Epithelial cell of proximal tubule (primary cell): ENCODE measurements at regions not wholly inside any gene's neighbourhood (a gene's known extent, or its start where the extent isn't known, plus 50 kb on each side); places are given as distances from the start of the nearest gene placed in this dataset.
"Not testable (repeated sequence)": the region's sequence is repeated elsewhere in the genome, so short reads cannot be mapped to it uniquely, and the experiment has no call there.

Experiments
- DNase-seq: peaks from one replicate; pipeline ENCODE4 v3.0.0-alpha.2; 2011; ENCODE audit warnings: low read depth
- H3K4me3 ChIP-seq: 2 replicates; pipeline ENCODE4 v1.5.1; 2011; ENCODE audit warnings: low read depth, mild to moderate bottlenecking, low read length
- CTCF ChIP-seq: conservative IDR thresholded peaks from 2 replicates; pipeline ENCODE4 v1.5.1; 2012; ENCODE audit warnings: low read depth, mild to moderate bottlenecking, low read length

GRCh38 chr13:76316998-76317527 is 569.1 kb downstream of the KCTD12 start:
- TF ChIP-seq CTCF: no peak
- no peak overlapping the region for H3K4me3 ChIP-seq
- no peak for DNase-seq

DNA sequence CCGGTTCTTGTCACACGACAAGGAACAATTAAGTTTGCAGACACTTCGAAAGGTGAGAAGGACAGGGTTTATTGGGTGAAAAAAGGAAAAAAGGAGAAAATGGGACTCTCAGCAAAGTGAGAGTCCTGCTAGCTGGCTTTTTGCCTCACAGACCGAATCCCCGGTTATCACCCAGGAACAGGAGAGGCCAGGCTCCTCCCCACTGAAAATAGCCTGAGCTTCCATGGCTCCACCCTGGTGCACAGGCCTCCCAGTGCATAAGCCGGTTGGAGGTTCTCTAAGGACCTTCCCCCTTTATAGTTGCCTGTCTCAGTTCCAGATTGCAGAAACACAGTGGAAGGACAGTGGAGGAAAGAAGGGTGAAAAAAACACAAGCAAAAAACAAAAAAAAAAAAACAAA is 571.7 kb downstream of the KCTD12 start:
- TF ChIP-seq CTCF: no peak
- H3K4me3 ChIP-seq: no peak overlapping the region
- no peak for DNase-seq

DNA sequence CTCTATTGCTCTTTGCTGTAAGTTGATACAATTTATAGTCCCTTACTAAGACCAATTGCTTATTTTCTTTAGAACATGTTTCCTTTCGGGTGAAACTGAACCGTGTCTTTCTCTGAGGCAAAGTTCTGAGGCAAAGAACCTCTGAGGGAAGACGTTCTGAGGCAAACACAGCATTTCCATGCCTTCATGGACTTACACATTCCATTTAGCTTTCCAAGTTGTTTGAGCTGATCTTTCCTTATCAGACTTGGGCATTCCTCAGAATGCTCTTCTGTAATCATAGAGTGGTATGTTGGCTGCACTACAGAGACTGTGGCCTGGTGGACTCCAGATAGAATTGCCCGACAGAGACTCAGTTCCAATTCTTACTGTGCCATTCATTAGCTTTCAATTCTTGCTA is 579.1 kb downstream of the KCTD12 start:
- no peak for TF ChIP-seq CTCF
- no peak overlapping the region for H3K4me3 ChIP-seq
- DNase-seq: no peak

DNA sequence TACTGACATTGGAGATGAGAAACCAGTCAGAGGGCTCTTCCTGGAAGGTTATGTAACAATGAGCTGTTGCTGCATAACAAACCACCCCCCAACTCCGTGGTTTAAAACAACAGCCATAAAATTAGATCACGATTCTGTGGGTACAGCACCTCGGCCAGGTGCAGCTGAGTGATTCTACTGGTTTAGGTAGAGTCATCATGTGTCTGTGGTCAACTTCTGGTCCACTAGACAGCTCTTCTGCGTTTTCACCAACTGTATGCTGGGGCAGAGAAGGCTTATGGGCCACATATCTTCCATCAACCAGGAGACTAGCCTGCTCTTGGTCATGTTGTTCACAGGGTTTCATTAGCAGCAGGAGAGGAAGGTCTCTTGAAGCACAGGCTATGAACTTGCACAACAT is 585.5 kb downstream of the KCTD12 start:
- H3K4me3 ChIP-seq: no peak overlapping the region
- no peak for DNase-seq
- TF ChIP-seq CTCF: no peak

- TF ChIP-seq CTCF: no peak
- no peak for DNase-seq
- no peak overlapping the region for H3K4me3 ChIP-seq
These were observed 588.9 kb downstream of the KCTD12 start for GRCh38 chr13:76297331-76297730.

DNA sequence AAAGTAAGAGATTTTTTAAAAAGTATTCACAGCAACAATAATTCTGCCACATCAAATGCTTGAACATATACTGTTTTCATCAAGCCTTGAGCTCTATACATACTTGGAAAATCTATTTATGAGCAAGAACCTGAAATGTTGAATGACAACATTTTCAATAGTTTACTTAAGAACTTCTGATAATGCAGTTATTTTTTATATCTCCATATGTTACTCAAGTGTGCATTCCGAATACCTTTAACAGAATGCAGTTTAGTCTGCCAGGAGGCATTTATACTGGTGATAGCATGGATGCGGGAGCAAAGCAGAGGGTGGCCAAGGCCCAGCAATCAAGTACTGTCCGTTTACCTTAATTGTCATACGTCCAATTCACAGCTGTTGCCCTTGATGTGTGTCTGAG is 589.5 kb downstream of the KCTD12 start:
- H3K4me3 ChIP-seq: no peak overlapping the region
- DNase-seq: no peak
- no peak for TF ChIP-seq CTCF

- H3K4me3 ChIP-seq, DNase-seq: not testable (repeated sequence)
These were observed 591.2 kb downstream of the KCTD12 start for GRCh38 chr13:76295020-76295419.

DNA sequence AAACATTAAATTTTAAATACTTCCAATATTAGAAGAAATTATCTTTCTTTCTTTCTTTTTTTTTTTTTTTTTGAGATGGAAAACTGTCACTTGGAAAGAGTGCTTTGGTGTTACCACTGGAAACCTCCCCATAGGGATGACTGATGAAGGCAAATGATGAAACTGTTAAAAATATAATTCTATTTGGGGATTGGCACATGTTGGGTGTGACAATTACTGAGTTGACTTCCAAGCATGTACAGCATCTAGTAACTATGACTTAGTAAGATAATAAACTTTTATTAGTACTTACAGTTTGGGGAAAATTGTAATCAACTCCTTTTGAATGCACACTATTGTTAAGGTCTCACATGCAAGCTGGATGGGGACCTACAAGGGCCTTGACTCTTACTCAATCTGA is 592.5 kb downstream of the KCTD12 start:
- TF ChIP-seq CTCF: no peak
- DNase-seq: no peak
- H3K4me3 ChIP-seq: no peak overlapping the region
